Thoracic aorta (tissue), 2 donors: ENCODE measurements at regions not wholly inside any gene's neighbourhood (a gene's known extent, or its start where the extent isn't known, plus 50 kb on each side); places are given as distances from the start of the nearest gene placed in this dataset.

Source experiments
- ATAC-seq: fragments of 150-250 bp; one replicate; pipeline ENCODE4 v1.8.0; 2017; ENCODE audit warnings: low read depth; ENCODE audit not compliant: insufficient number of reproducible peaks, low FRiP score
- DNase-seq: peaks from one replicate; pipeline ENCODE4 v3.0.0-alpha.2; 2020; ENCODE audit warnings: low spot score
- H3K27ac ChIP-seq, 2 donors: fragments of 200-600 bp; sonication (generic); 1 replicate in 1 of 2; 2 replicates in 1 of 2; pipeline ENCODE4 v1.5.1; 2016; ENCODE audit warnings: mild to moderate bottlenecking in 2 of 2, moderate library complexity in 2 of 2
- H3K27me3 ChIP-seq: fragments of 200-600 bp; sonication (generic); replicated peaks from 2 replicates; pipeline ENCODE4 v1.6.0; 2016; ENCODE audit warnings: mild to moderate bottlenecking; ENCODE audit not compliant: insufficient read depth
- H3K36me3 ChIP-seq: fragments of 200-600 bp; sonication (generic); one replicate; pipeline ENCODE4 v1.5.1; 2016
- H3K4me1 ChIP-seq, 2 donors: fragments of 200-600 bp; sonication (generic); 1 replicate in 1 of 2; 2 replicates in 1 of 2; pipeline versions ENCODE4 v1.5.1 to v1.6.0; 2016; ENCODE audit warnings: low read depth in 2 of 2, mild to moderate bottlenecking in 1 of 2; ENCODE audit not compliant: control insufficient read depth in 1 of 2
- H3K4me3 ChIP-seq: fragments of 200-600 bp; sonication (generic); 2 replicates; pipeline ENCODE4 v1.5.1; 2016; ENCODE audit warnings: mild to moderate bottlenecking
- H3K9me3 ChIP-seq: fragments of 200-600 bp; sonication (generic); 2 replicates; pipeline ENCODE4 v1.5.1; 2016
- TF ChIP-seq, protein P1 (sequence below): fragments of 200-600 bp; sonication (generic); IDR thresholded peaks from one replicate; pipeline ENCODE4 v1.5.1; 2019; ENCODE audit warnings: antibody characterized with exemption

DNA sequence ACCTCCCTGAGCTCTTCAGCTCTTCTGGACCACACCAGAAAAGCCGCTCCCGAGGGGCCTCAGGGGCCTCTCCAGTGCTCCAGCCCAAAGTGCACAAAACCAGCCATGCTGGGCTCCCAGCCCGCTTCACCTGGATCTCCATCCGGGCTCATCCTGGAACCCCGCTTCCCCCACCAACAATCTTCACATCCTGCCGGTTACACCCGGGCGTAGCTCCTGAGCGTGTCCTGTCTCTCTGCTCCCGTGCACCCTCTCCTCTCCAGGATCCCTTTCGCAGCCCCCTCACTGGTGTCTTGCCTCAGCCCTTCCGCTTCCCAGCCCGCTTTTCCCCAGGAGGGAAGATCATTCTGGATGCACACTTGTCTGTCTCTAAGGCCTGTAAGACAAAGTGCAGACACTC lies 123.7 kb upstream of the GLI2 start:
- Histone ChIP-seq H3K4me3 (no peak overlapping the region), H3K9me3 (no peaks in the 10 kb centered on the region), H3K27me3 (no peaks in the 10 kb centered on the region), H3K36me3 (no peaks in the 10 kb centered on the region), H3K4me1 (peaks cover 14 to 19% of the 10 kb centered on the region in 2 donors), H3K27ac (no peak overlapping the region)
- DNase-seq (no peak), ATAC-seq (no peak)
- TF ChIP-seq, protein P1, sequence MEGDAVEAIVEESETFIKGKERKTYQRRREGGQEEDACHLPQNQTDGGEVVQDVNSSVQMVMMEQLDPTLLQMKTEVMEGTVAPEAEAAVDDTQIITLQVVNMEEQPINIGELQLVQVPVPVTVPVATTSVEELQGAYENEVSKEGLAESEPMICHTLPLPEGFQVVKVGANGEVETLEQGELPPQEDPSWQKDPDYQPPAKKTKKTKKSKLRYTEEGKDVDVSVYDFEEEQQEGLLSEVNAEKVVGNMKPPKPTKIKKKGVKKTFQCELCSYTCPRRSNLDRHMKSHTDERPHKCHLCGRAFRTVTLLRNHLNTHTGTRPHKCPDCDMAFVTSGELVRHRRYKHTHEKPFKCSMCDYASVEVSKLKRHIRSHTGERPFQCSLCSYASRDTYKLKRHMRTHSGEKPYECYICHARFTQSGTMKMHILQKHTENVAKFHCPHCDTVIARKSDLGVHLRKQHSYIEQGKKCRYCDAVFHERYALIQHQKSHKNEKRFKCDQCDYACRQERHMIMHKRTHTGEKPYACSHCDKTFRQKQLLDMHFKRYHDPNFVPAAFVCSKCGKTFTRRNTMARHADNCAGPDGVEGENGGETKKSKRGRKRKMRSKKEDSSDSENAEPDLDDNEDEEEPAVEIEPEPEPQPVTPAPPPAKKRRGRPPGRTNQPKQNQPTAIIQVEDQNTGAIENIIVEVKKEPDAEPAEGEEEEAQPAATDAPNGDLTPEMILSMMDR = no peak

DNA sequence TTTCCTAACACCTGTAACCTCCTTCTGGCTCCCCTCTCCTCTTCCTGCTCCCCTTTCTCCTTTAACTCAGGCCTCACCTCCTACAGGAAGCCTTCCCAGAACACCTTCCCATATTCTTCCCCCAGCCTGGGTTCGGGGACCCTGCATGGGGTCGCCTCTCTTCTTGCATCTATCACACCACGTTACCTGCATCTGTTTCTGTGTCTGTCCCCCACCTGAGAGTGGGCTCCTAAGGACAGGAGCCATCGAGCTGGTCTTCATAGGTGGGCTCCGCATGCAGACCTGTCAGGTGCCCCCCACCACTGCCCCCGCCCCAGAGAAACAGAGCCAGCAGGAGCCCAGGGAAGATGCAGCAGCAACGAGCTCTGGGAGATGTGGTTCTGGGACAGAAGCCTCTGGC lies 123.2 kb upstream of the GLI2 start:
- Histone ChIP-seq H3K36me3 (no peaks in the 10 kb centered on the region), H3K4me3 (no peak overlapping the region), H3K9me3 (no peaks in the 10 kb centered on the region), H3K4me1 (peaks cover 14 to 19% of the 10 kb centered on the region in 2 donors), H3K27me3 (no peaks in the 10 kb centered on the region), H3K27ac (no peak overlapping the region)
- TF ChIP-seq, protein P1 = no peak
- ATAC-seq (no peak), DNase-seq (no peak)

DNA sequence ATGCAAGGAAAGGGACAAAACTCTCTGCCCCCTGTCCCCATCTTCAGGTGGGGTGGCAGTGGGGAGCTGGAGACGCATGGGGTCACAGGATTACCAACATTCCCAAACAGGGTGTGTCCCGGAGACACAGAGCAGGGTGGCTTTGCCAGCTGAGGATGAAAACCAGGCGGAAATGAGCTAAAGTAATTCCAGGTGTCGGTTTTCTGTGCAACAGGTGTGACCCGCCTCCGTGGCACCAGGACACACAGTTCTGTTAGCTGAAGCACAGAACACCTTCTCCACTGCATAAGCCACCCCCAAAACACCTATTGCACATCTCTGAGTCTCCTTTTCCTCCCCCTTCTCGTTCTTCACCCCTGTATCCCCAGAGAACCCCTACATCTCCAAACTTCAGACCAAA lies 122.7 kb upstream of the GLI2 start:
- peak overlapping the region in 1 of 2 donors; percentile 62 for H3K27ac ChIP-seq
- no peaks in the 10 kb centered on the region for H3K36me3 ChIP-seq
- no peak for ATAC-seq
- H3K4me3 ChIP-seq = no peak overlapping the region
- no peaks in the 10 kb centered on the region for H3K27me3 ChIP-seq
- DNase-seq = no peak
- H3K9me3 ChIP-seq = no peaks in the 10 kb centered on the region
- TF ChIP-seq, protein P1 = no peak
- H3K4me1 ChIP-seq = peaks cover 14 to 19% of the 10 kb centered on the region in 2 donors

DNA sequence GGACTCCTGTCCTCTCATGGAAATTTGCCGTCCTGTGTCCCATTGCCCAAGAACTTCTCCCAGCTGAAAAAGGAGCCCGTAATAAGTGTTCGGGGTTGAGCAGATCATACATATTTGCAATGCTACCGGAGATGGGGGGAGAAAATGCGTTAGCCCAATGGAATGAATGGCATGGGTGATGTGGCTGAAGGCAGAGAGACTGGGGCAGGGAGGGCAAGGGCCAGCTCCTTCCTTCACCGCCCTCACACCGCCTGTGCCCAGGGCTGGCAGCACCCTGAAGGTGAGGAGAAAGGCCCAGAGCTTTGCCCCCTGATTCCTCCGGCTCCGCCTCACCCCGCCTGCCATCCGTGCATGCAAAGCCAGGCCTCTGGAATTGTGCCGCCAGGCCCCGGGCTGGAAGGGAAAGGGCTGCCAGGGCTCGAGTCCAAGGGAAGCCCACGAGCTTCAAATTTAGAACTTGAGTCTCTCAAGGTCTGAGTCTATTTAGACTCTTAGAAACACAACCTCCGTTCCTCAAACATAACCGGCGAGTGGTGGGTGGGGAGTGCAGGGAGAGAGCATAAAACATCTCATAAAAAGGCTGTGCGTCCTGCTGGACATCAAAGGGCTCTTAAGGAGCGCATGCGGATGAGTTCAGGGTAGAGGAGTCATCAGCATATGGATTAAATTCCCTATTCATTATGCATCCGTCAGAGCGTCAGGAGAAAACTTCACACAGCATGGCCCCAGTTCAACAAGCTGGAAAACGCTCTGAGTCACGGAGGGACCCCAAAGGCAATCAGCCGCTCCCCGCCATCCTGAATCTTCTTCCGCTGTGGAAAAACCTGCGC lies 121.7 kb upstream of the GLI2 start:
- Histone ChIP-seq H3K4me3 (peak overlapping the region; percentile 41), H3K9me3 (no peaks in the 10 kb centered on the region), H3K27ac (peak overlapping the region in 1 of 2 donors; percentile 62), H3K36me3 (no peaks in the 10 kb centered on the region), H3K27me3 (no peaks in the 10 kb centered on the region), H3K4me1 (peaks cover 14 to 19% of the 10 kb centered on the region in 2 donors)
- ATAC-seq (peak; percentile 61), DNase-seq (no peak)
- TF ChIP-seq, protein P1 = no peak

DNA sequence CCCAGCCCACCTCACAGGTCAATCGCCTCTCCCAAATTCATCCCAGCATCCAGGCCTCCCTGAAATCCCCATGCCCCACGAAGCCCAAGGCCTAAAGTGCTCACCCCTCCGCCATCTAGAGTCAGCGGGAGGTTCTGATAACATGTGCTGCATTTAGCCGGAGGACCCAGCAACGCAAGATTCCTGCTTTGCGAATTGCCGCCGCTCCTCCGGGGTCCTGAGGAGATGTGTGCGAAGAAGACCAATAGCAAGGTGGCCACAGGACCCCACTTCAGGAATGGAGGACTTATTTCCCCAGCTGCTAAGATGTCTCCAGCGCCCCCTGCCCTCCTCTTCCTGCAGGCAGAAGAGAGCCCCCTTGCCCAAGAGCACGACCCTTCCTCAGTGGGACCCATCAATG lies 120.8 kb upstream of the GLI2 start:
- DNase-seq (no peak), ATAC-seq (no peak)
- no peaks in the 10 kb centered on the region for H3K27me3 ChIP-seq

More for the DNA sequence above, 120.8 kb upstream of the GLI2 start:
- Histone ChIP-seq H3K4me1 (peaks cover 14 to 19% of the 10 kb centered on the region in 2 donors), H3K27ac (no peak overlapping the region), H3K9me3 (no peaks in the 10 kb centered on the region), H3K36me3 (no peaks in the 10 kb centered on the region), H3K4me3 (no peak overlapping the region)
- TF ChIP-seq, protein P1 = no peak
